ENCODE measurements at regions not wholly inside any gene's neighbourhood (a gene's known extent, or its start where the extent isn't known, plus 50 kb on each side); places are given as distances from the start of the nearest gene placed in this dataset.

DNA sequence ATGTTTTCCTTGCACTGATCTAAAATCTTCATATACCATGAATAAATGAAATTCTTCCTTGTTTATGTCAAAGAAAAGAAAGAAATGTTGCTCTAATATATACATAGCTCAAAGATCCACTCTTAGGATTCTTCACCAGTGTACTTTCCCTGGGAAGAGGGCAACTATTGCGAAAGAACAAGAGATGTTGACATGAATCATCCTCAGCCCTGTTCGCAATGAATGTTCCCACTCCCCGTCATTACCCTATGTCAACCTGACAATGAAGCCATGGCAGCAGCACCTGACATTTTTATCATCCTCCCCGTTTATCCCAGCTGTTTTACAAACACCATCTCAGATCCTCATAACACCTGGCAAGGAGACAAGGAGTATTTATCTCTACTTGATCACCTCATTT, 409.1 kb upstream of the GRIA1 start:
- no peak for TF ChIP-seq PRDM6 (tag by site-specific recombination; IDR thresholded peaks at IDR 0.05)
- no peak for TF ChIP-seq PATZ1 (tag by site-specific recombination; IDR thresholded peaks at IDR 0.05)
- TF ChIP-seq ZNF48 (tag by site-specific recombination; IDR thresholded peaks at IDR 0.05) = no peak
- TF ChIP-seq KLF9 (tag by site-specific recombination; IDR thresholded peaks at IDR 0.05; ENCODE audit: low read depth) = no peak
- no peak for TF ChIP-seq ZNF776 (tag by site-specific recombination; IDR thresholded peaks at IDR 0.05; ENCODE audit: borderline replicate concordance)
- TF ChIP-seq CTCF (tag by site-specific recombination; IDR thresholded peaks at IDR 0.05) = no peak
- TF ChIP-seq, protein P1, sequence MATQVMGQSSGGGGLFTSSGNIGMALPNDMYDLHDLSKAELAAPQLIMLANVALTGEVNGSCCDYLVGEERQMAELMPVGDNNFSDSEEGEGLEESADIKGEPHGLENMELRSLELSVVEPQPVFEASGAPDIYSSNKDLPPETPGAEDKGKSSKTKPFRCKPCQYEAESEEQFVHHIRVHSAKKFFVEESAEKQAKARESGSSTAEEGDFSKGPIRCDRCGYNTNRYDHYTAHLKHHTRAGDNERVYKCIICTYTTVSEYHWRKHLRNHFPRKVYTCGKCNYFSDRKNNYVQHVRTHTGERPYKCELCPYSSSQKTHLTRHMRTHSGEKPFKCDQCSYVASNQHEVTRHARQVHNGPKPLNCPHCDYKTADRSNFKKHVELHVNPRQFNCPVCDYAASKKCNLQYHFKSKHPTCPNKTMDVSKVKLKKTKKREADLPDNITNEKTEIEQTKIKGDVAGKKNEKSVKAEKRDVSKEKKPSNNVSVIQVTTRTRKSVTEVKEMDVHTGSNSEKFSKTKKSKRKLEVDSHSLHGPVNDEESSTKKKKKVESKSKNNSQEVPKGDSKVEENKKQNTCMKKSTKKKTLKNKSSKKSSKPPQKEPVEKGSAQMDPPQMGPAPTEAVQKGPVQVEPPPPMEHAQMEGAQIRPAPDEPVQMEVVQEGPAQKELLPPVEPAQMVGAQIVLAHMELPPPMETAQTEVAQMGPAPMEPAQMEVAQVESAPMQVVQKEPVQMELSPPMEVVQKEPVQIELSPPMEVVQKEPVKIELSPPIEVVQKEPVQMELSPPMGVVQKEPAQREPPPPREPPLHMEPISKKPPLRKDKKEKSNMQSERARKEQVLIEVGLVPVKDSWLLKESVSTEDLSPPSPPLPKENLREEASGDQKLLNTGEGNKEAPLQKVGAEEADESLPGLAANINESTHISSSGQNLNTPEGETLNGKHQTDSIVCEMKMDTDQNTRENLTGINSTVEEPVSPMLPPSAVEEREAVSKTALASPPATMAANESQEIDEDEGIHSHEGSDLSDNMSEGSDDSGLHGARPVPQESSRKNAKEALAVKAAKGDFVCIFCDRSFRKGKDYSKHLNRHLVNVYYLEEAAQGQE (tag by site-specific recombination; IDR thresholded peaks at IDR 0.05) = no peak
- no peak for TF ChIP-seq ZNF121 (tag by site-specific recombination; IDR thresholded peaks at IDR 0.05)
- no peak for TF ChIP-seq ZSCAN16 (tag by site-specific recombination; IDR thresholded peaks at IDR 0.05)
- no peak for TF ChIP-seq TCF7L2 (IDR thresholded peaks at IDR 0.05; ENCODE audit: borderline replicate concordance, low read depth, low read length)
- TF ChIP-seq HIC1 (tag by site-specific recombination; IDR thresholded peaks at IDR 0.05) = no peak
